Stimulated activated CD8-positive, alpha-beta memory T cell treated with anti-CD3 and anti-CD28 coated beads, Interleukin-12 subunit alpha, Interleukin-12 subunit beta, amount 100 ng/mL, for 1 hour (primary cell): ENCODE measurements at regions not wholly inside any gene's neighbourhood (a gene's known extent, or its start where the extent isn't known, plus 50 kb on each side); places are given as distances from the start of the nearest gene placed in this dataset.
"Not testable (repeated sequence)": the region's sequence is repeated elsewhere in the genome, so short reads cannot be mapped to it uniquely, and the experiment has no call there.

ENCODE experiments used
- DNase-seq: peaks from one replicate; pipeline ENCODE4 v3.0.0-alpha.2; 2020; ENCODE audit warnings: low read depth

- DNase-seq, result no peak
Observed at GRCh38 chr14:105919458-105920150, 393.2 kb downstream of the TMEM121 start.

GRCh38 chr14:105920151-105920700 is 393.8 kb downstream of the TMEM121 start:
- not testable (repeated sequence) for DNase-seq

GRCh38 chr14:105920803-105921755 is 394.7 kb downstream of the TMEM121 start:
- DNase-seq, result not testable (repeated sequence)

- DNase-seq, result not testable (repeated sequence)
Observed at GRCh38 chr14:105921781-105922180, 395.4 kb downstream of the TMEM121 start.

- DNase-seq, result not testable (repeated sequence)
Observed at GRCh38 chr14:105923520-105924191, 397.3 kb downstream of the TMEM121 start.

GRCh38 chr14:105924951-105925591 is 398.7 kb downstream of the TMEM121 start:
- DNase-seq, result no peak

GRCh38 chr14:105925615-105926372 is 399.4 kb downstream of the TMEM121 start:
- no peak for DNase-seq

- DNase-seq, result no peak
Observed at GRCh38 chr14:105926373-105927095, 400.2 kb downstream of the TMEM121 start.

- no peak for DNase-seq
Observed at GRCh38 chr14:105927096-105928060, 401.0 kb downstream of the TMEM121 start.

- DNase-seq, result not testable (repeated sequence)
Observed at GRCh38 chr14:105928171-105929111, 402.1 kb downstream of the TMEM121 start.

- DNase-seq, result no peak
Observed at GRCh38 chr14:105929327-105930081, 403.1 kb downstream of the TMEM121 start.

- no peak for DNase-seq
Observed at GRCh38 chr14:105930572-105930971, 404.2 kb downstream of the TMEM121 start.

GRCh38 chr14:105931808-105932483 is 405.6 kb downstream of the TMEM121 start:
- DNase-seq, result no peak

GRCh38 chr14:105933238-105933637 is 406.9 kb downstream of the TMEM121 start:
- no peak for DNase-seq

- no peak for DNase-seq
Observed at GRCh38 chr14:105935384-105935783, 409.0 kb downstream of the TMEM121 start.

GRCh38 chr14:105937253-105938054 is 411.1 kb downstream of the TMEM121 start:
- no peak for DNase-seq
